OCI-LY7 (cell line): ENCODE measurements at regions not wholly inside any gene's neighbourhood (a gene's known extent, or its start where the extent isn't known, plus 50 kb on each side); places are given as distances from the start of the nearest gene placed in this dataset.

Experiments used
- BruUV-seq: library from RNA; stranded (reverse); fragments of 400-500 nt; replicated peaks from 2 replicates; lab custom pipeline; 2021; lab: Mats Ljungman, UMichigan
- CTCF ChIA-PET: fragments of 300-600 bp; sonication (Branson Sonifier 250); formaldehyde crosslinking; loops from one replicate; lab custom pipeline; 2022; ENCODE audit warnings: antibody characterized with exemption; ENCODE audit not compliant: unreplicated experiment; lab: Charles Lee
- POLR2A ChIA-PET: fragments of 300-600 bp; sonication (Branson Sonifier 250); formaldehyde crosslinking; loops from one replicate; lab custom pipeline; 2022; ENCODE audit warnings: antibody characterized with exemption; lab: Charles Lee
- DNase-seq: peaks from one replicate; pipeline ENCODE4 v3.0.0-alpha.2; 2015; ENCODE audit warnings: low spot score
- H2AFZ ChIP-seq: fragments of 200-600 bp; sonication (generic), shearing (Covaris generic); 2 replicates; pipeline ENCODE4 v1.6.1; 2014; ENCODE audit warnings: mild to moderate bottlenecking, antibody characterized with exemption, low read length, moderate library complexity
- H3K27ac ChIP-seq: fragments of 200-600 bp; sonication (generic); 2 replicates; pipeline ENCODE4 v1.5.1; 2014; ENCODE audit warnings: mixed run types, low read depth, mild to moderate bottlenecking, moderate library complexity, low read length, inconsistent platforms; ENCODE audit not compliant: poor library complexity, severe bottlenecking
- H3K36me3 ChIP-seq: fragments of 200-600 bp; sonication (generic); 2 replicates; pipeline ENCODE4 v1.6.1; 2014; ENCODE audit warnings: mild to moderate bottlenecking, antibody characterized with exemption, low read length, moderate library complexity, mixed read lengths; ENCODE audit not compliant: insufficient read depth
- H3K4me1 ChIP-seq: fragments of 200-600 bp; sonication (generic); 2 replicates; pipeline ENCODE4 v1.5.1; 2014; ENCODE audit warnings: mild to moderate bottlenecking, low read length; ENCODE audit not compliant: insufficient read depth, poor library complexity, severe bottlenecking
- H3K4me2 ChIP-seq: fragments of 200-600 bp; sonication (generic); 2 replicates; pipeline ENCODE4 v1.6.1; 2014; ENCODE audit warnings: mild to moderate bottlenecking, low read length
- H3K4me3 ChIP-seq: fragments of 200-600 bp; sonication (generic); 2 replicates; pipeline ENCODE4 v1.5.1; 2014; ENCODE audit warnings: mild to moderate bottlenecking, low read depth, low read length; ENCODE audit not compliant: poor library complexity, severe bottlenecking
- H3K79me2 ChIP-seq: fragments of 200-600 bp; sonication (generic); 2 replicates; pipeline ENCODE4 v1.6.1; 2016; ENCODE audit warnings: low read depth, mild to moderate bottlenecking, low read length, moderate library complexity, mixed read lengths; ENCODE audit not compliant: insufficient read depth
- H3K9me2 ChIP-seq: fragments of 200-600 bp; sonication (generic); 2 replicates; pipeline ENCODE4 v1.6.1; 2016; ENCODE audit warnings: mild to moderate bottlenecking, low read length, mixed read lengths; ENCODE audit not compliant: insufficient read depth
- H3K9me3 ChIP-seq: fragments of 200-600 bp; sonication (generic); 2 replicates; pipeline ENCODE4 v1.6.1; 2014; ENCODE audit warnings: mild to moderate bottlenecking, mixed run types, low read length, mixed read lengths
- H4K20me1 ChIP-seq: fragments of 200-600 bp; sonication (generic); 2 replicates; pipeline ENCODE4 v1.6.1; 2014; ENCODE audit warnings: mild to moderate bottlenecking, antibody characterized with exemption, low read length, moderate library complexity, mixed read lengths; ENCODE audit not compliant: insufficient read depth
- CTCF ChIP-seq: fragments of 200-600 bp; sonication (generic); conservative IDR thresholded peaks from 2 replicates; pipeline ENCODE4 v1.5.1; 2014; ENCODE audit warnings: mild to moderate bottlenecking, antibody characterized with exemption, low read length, moderate library complexity, mixed read lengths
- EZH2phosphoT487 ChIP-seq: fragments of 200-600 bp; sonication (generic); IDR thresholded peaks from 2 replicates; pipeline ENCODE4 v1.6.1; 2018; ENCODE audit warnings: low read depth, borderline replicate concordance, mild to moderate bottlenecking, mixed run types, antibody characterized with exemption, low read length, moderate library complexity, mixed read lengths
- intact Hi-C: fragments of 100-400 bp; cut with micrococcal nuclease; formaldehyde crosslinking; loops from one replicate; pipeline ENCODE4 v1.10.0; 2022; ENCODE audit not compliant: unreplicated experiment

GRCh38 chr7:130884437-130885417 is 150.7 kb upstream of the KLF14 start:
- Histone ChIP-seq H4K20me1 (no peaks in the 10 kb centered on the region), H3K4me1 (no peaks in the 10 kb centered on the region), H3K36me3 (peaks cover 9% of the 10 kb centered on the region), H3K4me3 (no peak overlapping the region), H2AFZ (no peak overlapping the region), H3K4me2 (no peak overlapping the region), H3K79me2 (no peaks in the 10 kb centered on the region), H3K9me3 (no peaks in the 10 kb centered on the region), H3K9me2 (no peaks in the 10 kb centered on the region), H3K27ac (no peak overlapping the region)
- DNase-seq = no peak
- intact Hi-C loops = no loop called here
- BruUV-seq = no TSS peak
- TF ChIP-seq CTCF = no peak
- no peak for TF ChIP-seq EZH2phosphoT487
- POLR2A ChIA-PET = interaction anchor here (2.0 kb wide), 1 partner anchor 74 kb away, joined by 4 read pairs; no protein-coding TSS in a partner anchor
- CTCF ChIA-PET = interaction anchor here (0.8 kb wide), 1 partner anchor 12 kb away, joined by 3 read pairs; no protein-coding TSS in a partner anchor

GRCh38 chr7:130886438-130887135 is 152.6 kb upstream of the KLF14 start:
- BruUV-seq = no TSS peak
- H2AFZ ChIP-seq = no peak overlapping the region
- no peaks in the 10 kb centered on the region for H3K9me2 ChIP-seq
- H3K9me3 ChIP-seq = no peaks in the 10 kb centered on the region
- peaks cover 16% of the 10 kb centered on the region for H3K36me3 ChIP-seq
- no peaks in the 10 kb centered on the region for H3K79me2 ChIP-seq
- no peak overlapping the region for H3K4me3 ChIP-seq
- ChIA-PET CTCF (interaction anchor here (1.0 kb wide), 1 partner anchor 10 kb away, joined by 3 read pairs; no protein-coding TSS in a partner anchor), POLR2A (interaction anchor here (0.5 to 0.6 kb wide), 2 partner anchors 25 to 151 kb away, joined by 3 read pairs; no protein-coding TSS in a partner anchor)
- intact Hi-C loops = no loop called here
- H4K20me1 ChIP-seq = no peaks in the 10 kb centered on the region
- H3K4me1 ChIP-seq = no peaks in the 10 kb centered on the region
- H3K27ac ChIP-seq = no peak overlapping the region
- DNase-seq = no peak
- no peak for TF ChIP-seq CTCF
- no peak for TF ChIP-seq EZH2phosphoT487
- no peak overlapping the region for H3K4me2 ChIP-seq
